ENCODE measurements at regions not wholly inside any gene's neighbourhood (a gene's known extent, or its start where the extent isn't known, plus 50 kb on each side); places are given as distances from the start of the nearest gene placed in this dataset.
"Not testable (repeated sequence)": the region's sequence is repeated elsewhere in the genome, so short reads cannot be mapped to it uniquely, and the experiment has no call there.

GRCh38 chrX:99988532-99988931 is 421.5 kb downstream of the PCDH19 start:
- H3K9ac ChIP-seq; H4K20me1 ChIP-seq (ENCODE audit: insufficient read depth); H3K79me2 ChIP-seq (ENCODE audit: insufficient read depth); H2AFZ ChIP-seq; H3K4me2 ChIP-seq (ENCODE audit: unreplicated experiment); H3K4me1 ChIP-seq (ENCODE audit: insufficient read depth); H3K27ac ChIP-seq; H3F3A ChIP-seq (ENCODE audit: insufficient read depth); H3K9me2 ChIP-seq (ENCODE audit: insufficient read depth); H3K27me3 ChIP-seq (replicated peaks; ENCODE audit: insufficient read depth); H3K9me3 ChIP-seq (ENCODE audit: low read depth); H3K4me3 ChIP-seq; DNase-seq; in situ Hi-C loops (cut with MboI); H3K36me3 ChIP-seq (ENCODE audit: low read depth): not testable (repeated sequence)
- 0 to 33% methylated on average over 1 to 3 of the region's 3 CpGs for WGBS, 2 experiments (ENCODE audit: low coverage in 1 of 2, low lambda C conversion rate in 2 of 2, missing lambda C conversion rate in 2 of 2)

- no peak for TF ChIP-seq EZH2 (IDR thresholded peaks at IDR 0.05; ENCODE audit: insufficient read depth, poor library complexity, severe bottlenecking)
- no peak for TF ChIP-seq EZH2phosphoT487 (IDR thresholded peaks at IDR 0.05; ENCODE audit: insufficient read depth, low read depth)
- no peaks in the 10 kb centered on the region for H4K20me1 ChIP-seq (ENCODE audit: insufficient read depth)
- H3K4me1 ChIP-seq (ENCODE audit: insufficient read depth), result no peaks in the 10 kb centered on the region
- no peak overlapping the region for H3K27ac ChIP-seq
- WGBS, 2 experiments (ENCODE audit: low coverage in 1 of 2, low lambda C conversion rate in 2 of 2, missing lambda C conversion rate in 2 of 2), result 22 to 26% methylated on average over 3 of the region's 3 CpGs
- no peaks in the 10 kb centered on the region for H3K36me3 ChIP-seq (ENCODE audit: low read depth)
- H3F3A ChIP-seq (ENCODE audit: insufficient read depth), result no peaks in the 10 kb centered on the region
- no peak for DNase-seq
- H3K9me2 ChIP-seq (ENCODE audit: insufficient read depth), result no peaks in the 10 kb centered on the region
- no peaks in the 10 kb centered on the region for H3K79me2 ChIP-seq (ENCODE audit: insufficient read depth)
- H2AFZ ChIP-seq, result no peak overlapping the region
- in situ Hi-C loops (cut with MboI), result no loop called here
- H3K9me3 ChIP-seq (ENCODE audit: low read depth), result no peaks in the 10 kb centered on the region
- no peak overlapping the region for H3K4me2 ChIP-seq (ENCODE audit: unreplicated experiment)
- no peak overlapping the region for H3K4me3 ChIP-seq
- no peaks in the 10 kb centered on the region for H3K27me3 ChIP-seq (replicated peaks; ENCODE audit: insufficient read depth)
- no peak overlapping the region for H3K9ac ChIP-seq
Observed at GRCh38 chrX:99973572-99974226, 436.4 kb downstream of the PCDH19 start.

GRCh38 chrX:99939883-99940232 is 470.2 kb downstream of the PCDH19 start:
- Histone ChIP-seq H3K9ac (no peak overlapping the region), H3K4me3 (no peak overlapping the region), H3K36me3 (ENCODE audit: low read depth) (no peaks in the 10 kb centered on the region), H3K4me1 (ENCODE audit: insufficient read depth) (no peaks in the 10 kb centered on the region), H3F3A (ENCODE audit: insufficient read depth) (no peaks in the 10 kb centered on the region), H2AFZ (no peak overlapping the region), H3K4me2 (ENCODE audit: unreplicated experiment) (no peak overlapping the region), H3K79me2 (ENCODE audit: insufficient read depth) (no peaks in the 10 kb centered on the region), H3K9me3 (ENCODE audit: low read depth) (no peaks in the 10 kb centered on the region), H3K27me3 (replicated peaks; ENCODE audit: insufficient read depth) (no peaks in the 10 kb centered on the region), H4K20me1 (ENCODE audit: insufficient read depth) (no peaks in the 10 kb centered on the region), H3K27ac (no peak overlapping the region), H3K9me2 (ENCODE audit: insufficient read depth) (no peaks in the 10 kb centered on the region)
- TF ChIP-seq EZH2 (IDR thresholded peaks at IDR 0.05; ENCODE audit: insufficient read depth, poor library complexity, severe bottlenecking), result no peak
- TF ChIP-seq EZH2phosphoT487 (IDR thresholded peaks at IDR 0.05; ENCODE audit: insufficient read depth, low read depth), result no peak
- no peak for DNase-seq
- in situ Hi-C loops (cut with MboI), result no loop called here
- WGBS, 2 experiments (ENCODE audit: low coverage in 1 of 2, low lambda C conversion rate in 2 of 2, missing lambda C conversion rate in 2 of 2), result 6 to 7% methylated on average over 15 of the region's 15 CpGs

- H3K79me2 ChIP-seq (ENCODE audit: insufficient read depth); H3K27me3 ChIP-seq (replicated peaks; ENCODE audit: insufficient read depth); H3K36me3 ChIP-seq (ENCODE audit: low read depth); H3K4me3 ChIP-seq; H3K4me1 ChIP-seq (ENCODE audit: insufficient read depth); H2AFZ ChIP-seq; H4K20me1 ChIP-seq (ENCODE audit: insufficient read depth); H3K9me2 ChIP-seq (ENCODE audit: insufficient read depth); H3F3A ChIP-seq (ENCODE audit: insufficient read depth); DNase-seq; H3K27ac ChIP-seq; H3K9ac ChIP-seq; in situ Hi-C loops (cut with MboI); H3K9me3 ChIP-seq (ENCODE audit: low read depth); H3K4me2 ChIP-seq (ENCODE audit: unreplicated experiment): not testable (repeated sequence)
- WGBS, 2 experiments (ENCODE audit: low coverage in 1 of 2, low lambda C conversion rate in 2 of 2, missing lambda C conversion rate in 2 of 2), result 0 to 2% methylated on average over 1 to 29 of the region's 29 CpGs
Observed at GRCh38 chrX:99939206-99939882, 470.7 kb downstream of the PCDH19 start.

- no peak overlapping the region for H3K27ac ChIP-seq
- TF ChIP-seq EZH2phosphoT487 (IDR thresholded peaks at IDR 0.05; ENCODE audit: insufficient read depth, low read depth) (no peak), EZH2 (IDR thresholded peaks at IDR 0.05; ENCODE audit: insufficient read depth, poor library complexity, severe bottlenecking) (no peak)
- H3K9me3 ChIP-seq (ENCODE audit: low read depth), result no peaks in the 10 kb centered on the region
- H3K9ac ChIP-seq, result no peak overlapping the region
- H3K9me2 ChIP-seq (ENCODE audit: insufficient read depth), result no peaks in the 10 kb centered on the region
- DNase-seq, result no peak
- in situ Hi-C loops (cut with MboI), result no loop called here
- no peaks in the 10 kb centered on the region for H3K27me3 ChIP-seq (replicated peaks; ENCODE audit: insufficient read depth)
- H2AFZ ChIP-seq, result no peak overlapping the region
- no peaks in the 10 kb centered on the region for H3F3A ChIP-seq (ENCODE audit: insufficient read depth)
- 56% methylated on average over 9 to 10 of the region's 10 CpGs for WGBS, 2 experiments (ENCODE audit: low coverage in 1 of 2, low lambda C conversion rate in 2 of 2, missing lambda C conversion rate in 2 of 2)
- no peak overlapping the region for H3K4me2 ChIP-seq (ENCODE audit: unreplicated experiment)
- H3K79me2 ChIP-seq (ENCODE audit: insufficient read depth), result no peaks in the 10 kb centered on the region
- H3K36me3 ChIP-seq (ENCODE audit: low read depth), result no peaks in the 10 kb centered on the region
- no peaks in the 10 kb centered on the region for H4K20me1 ChIP-seq (ENCODE audit: insufficient read depth)
- H3K4me1 ChIP-seq (ENCODE audit: insufficient read depth), result no peaks in the 10 kb centered on the region
- no peak overlapping the region for H3K4me3 ChIP-seq
Observed at GRCh38 chrX:99938464-99938863, 471.6 kb downstream of the PCDH19 start.
